ENCODE measurements at regions not wholly inside any gene's neighbourhood (a gene's known extent, or its start where the extent isn't known, plus 50 kb on each side); places are given as distances from the start of the nearest gene placed in this dataset.

DNA sequence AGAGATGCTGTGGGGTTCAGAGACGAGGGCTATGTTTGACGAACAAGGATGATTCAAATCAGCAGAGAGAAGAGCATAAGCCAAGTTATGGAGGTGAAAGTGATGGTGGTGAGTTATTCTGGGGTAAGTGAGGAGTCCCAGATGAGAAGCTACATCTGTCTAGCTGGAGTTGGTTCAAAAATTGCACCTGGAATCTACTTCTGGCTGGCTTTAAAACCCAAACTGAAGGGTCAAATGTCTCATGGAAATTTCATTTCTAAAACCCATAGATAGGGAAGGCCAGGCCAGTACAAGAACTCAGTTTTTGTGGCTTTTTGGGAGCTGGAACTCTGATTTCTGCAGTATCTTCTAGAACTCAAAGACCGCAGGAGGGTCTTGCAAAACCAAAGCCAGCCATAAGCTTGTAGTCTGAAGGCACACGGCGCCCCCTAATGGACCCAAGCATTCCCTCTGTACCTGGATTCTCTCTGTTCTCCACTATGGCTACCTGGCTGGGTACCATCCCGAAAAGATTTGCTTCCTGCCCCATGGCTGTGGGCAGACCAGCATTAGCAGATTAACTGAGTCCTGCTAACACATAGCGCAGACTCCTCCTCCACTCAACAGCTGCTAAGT is 229.1 kb upstream of the SLC14A2 start:
- in situ Hi-C loops (cut with MboI; ENCODE audit: low pct_ligation_motif_present in 1 of 4, low pct_unique_long_range_greater_than_20kb in 1 of 4, low sequenced_read_pairs in 3 of 4) (loop anchor here in 3 of 4 donors (25.0 kb wide), 2 partner anchors 1274 to 1774 kb away; no protein-coding TSS in a partner anchor), intact Hi-C loops (cut with DNase I; ENCODE audit: low total_unique reads) (no loop called here)
- Histone ChIP-seq H3K4me3 (no peak overlapping the region), H3K9me3 (no peaks in the 10 kb centered on the region), H3K27ac (no peak overlapping the region), H3K4me1 (peaks cover 0 to 3% (median 0%) of the 10 kb centered on the region in 4 donors), H3K36me3 (no peaks in the 10 kb centered on the region), H3K27me3 (no peaks in the 10 kb centered on the region)
- peak; percentile 24 for DNase-seq
- TF ChIP-seq POLR2AphosphoS5 (IDR thresholded peaks at IDR 0.05), result no peak
- TF ChIP-seq EP300 (IDR thresholded peaks at IDR 0.05; ENCODE audit: low read depth), result no peak
- no peak for TF ChIP-seq POLR2A (IDR thresholded peaks at IDR 0.05)
- TF ChIP-seq, protein P1, sequence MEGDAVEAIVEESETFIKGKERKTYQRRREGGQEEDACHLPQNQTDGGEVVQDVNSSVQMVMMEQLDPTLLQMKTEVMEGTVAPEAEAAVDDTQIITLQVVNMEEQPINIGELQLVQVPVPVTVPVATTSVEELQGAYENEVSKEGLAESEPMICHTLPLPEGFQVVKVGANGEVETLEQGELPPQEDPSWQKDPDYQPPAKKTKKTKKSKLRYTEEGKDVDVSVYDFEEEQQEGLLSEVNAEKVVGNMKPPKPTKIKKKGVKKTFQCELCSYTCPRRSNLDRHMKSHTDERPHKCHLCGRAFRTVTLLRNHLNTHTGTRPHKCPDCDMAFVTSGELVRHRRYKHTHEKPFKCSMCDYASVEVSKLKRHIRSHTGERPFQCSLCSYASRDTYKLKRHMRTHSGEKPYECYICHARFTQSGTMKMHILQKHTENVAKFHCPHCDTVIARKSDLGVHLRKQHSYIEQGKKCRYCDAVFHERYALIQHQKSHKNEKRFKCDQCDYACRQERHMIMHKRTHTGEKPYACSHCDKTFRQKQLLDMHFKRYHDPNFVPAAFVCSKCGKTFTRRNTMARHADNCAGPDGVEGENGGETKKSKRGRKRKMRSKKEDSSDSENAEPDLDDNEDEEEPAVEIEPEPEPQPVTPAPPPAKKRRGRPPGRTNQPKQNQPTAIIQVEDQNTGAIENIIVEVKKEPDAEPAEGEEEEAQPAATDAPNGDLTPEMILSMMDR (IDR thresholded peaks at IDR 0.05), result peak; percentile 15 to 36 (median 24)
- WGBS, 2 donors (ENCODE audit: low coverage in 1 of 2), result 68 to 84% methylated on average over 2 to 7 of the region's 7 CpGs

DNA sequence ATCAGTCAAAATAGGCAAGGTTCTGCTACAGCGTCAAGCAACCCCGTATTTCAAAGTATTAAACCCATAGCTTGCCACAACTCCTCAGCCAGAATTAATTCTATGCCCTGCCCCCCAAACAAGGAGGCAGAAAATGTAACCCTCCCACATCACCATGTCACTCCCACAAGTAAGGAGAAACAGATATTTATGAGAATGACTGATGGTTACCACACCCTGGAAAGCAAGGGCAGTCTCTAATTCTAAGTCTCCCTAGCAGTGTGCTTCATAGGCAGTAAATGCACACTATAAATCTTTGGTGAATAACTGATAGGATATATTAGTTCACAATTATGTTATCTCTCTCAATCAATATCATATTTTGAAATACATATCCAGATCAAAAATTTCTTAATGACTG is 228.0 kb upstream of the SLC14A2 start:
- TF ChIP-seq POLR2AphosphoS5 (IDR thresholded peaks at IDR 0.05), result no peak
- no peak for TF ChIP-seq POLR2A (IDR thresholded peaks at IDR 0.05)
- TF ChIP-seq, protein P1 (IDR thresholded peaks at IDR 0.05), result no peak
- TF ChIP-seq EP300 (IDR thresholded peaks at IDR 0.05; ENCODE audit: low read depth), result no peak
- WGBS, 2 donors (ENCODE audit: low coverage in 1 of 2), result 92 to 100% methylated on average over 1 to 2 of the region's 2 CpGs
- H3K4me3 ChIP-seq, result no peak overlapping the region
- H3K9me3 ChIP-seq, result no peaks in the 10 kb centered on the region
- intact Hi-C loops (cut with DNase I; ENCODE audit: low total_unique reads) (no loop called here), in situ Hi-C loops (cut with MboI; ENCODE audit: low pct_ligation_motif_present in 1 of 4, low pct_unique_long_range_greater_than_20kb in 1 of 4, low sequenced_read_pairs in 3 of 4) (loop anchor here in 3 of 4 donors (25.0 kb wide), 2 partner anchors 1275 to 1775 kb away; no protein-coding TSS in a partner anchor)
- H3K27ac ChIP-seq, result no peak overlapping the region
- H3K36me3 ChIP-seq, result no peaks in the 10 kb centered on the region
- H3K4me1 ChIP-seq, result peaks cover 0 to 3% (median 0%) of the 10 kb centered on the region in 4 donors
- no peak for DNase-seq
- no peaks in the 10 kb centered on the region for H3K27me3 ChIP-seq

DNA sequence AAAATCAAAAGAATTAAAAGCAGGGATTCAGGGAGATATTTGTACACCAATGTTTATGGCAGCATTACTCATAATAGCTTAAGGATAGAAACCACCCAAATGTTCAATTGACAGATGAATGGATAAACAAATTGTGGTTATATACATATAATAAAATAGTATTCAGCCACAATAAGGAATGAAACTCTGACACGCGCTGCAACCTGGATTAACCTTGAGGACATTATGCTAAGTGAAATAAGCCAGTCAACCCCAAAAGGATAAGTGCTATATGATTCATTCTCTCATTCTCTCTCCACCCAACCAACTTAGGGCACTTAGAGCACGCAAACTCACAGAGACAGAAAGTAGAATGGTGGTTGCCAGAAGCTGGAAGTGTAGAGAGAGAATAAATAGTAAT is 216.8 kb upstream of the SLC14A2 start:
- intact Hi-C loops (cut with DNase I; ENCODE audit: low total_unique reads) (loop anchor here (1.0 kb wide), 1 partner anchor 23 kb away; no protein-coding TSS in a partner anchor), in situ Hi-C loops (cut with MboI; ENCODE audit: low pct_ligation_motif_present in 1 of 4, low pct_unique_long_range_greater_than_20kb in 1 of 4, low sequenced_read_pairs in 3 of 4) (loop anchor here in 3 of 4 donors (25.0 kb wide), 2 partner anchors 1286 to 1786 kb away; no protein-coding TSS in a partner anchor)
- H3K27me3 ChIP-seq, result no peaks in the 10 kb centered on the region
- H3K4me3 ChIP-seq, result no peak overlapping the region
- no peak overlapping the region for H3K27ac ChIP-seq
- H3K9me3 ChIP-seq, result no peaks in the 10 kb centered on the region
- peaks cover 0 to 9% (median 0%) of the 10 kb centered on the region in 4 donors for H3K4me1 ChIP-seq
- DNase-seq, result no peak
- WGBS, 2 donors (ENCODE audit: low coverage in 1 of 2), result 43 to 68% methylated on average over 2 to 3 of the region's 3 CpGs
- TF ChIP-seq, protein P1 (IDR thresholded peaks at IDR 0.05), result no peak
- no peak for TF ChIP-seq POLR2AphosphoS5 (IDR thresholded peaks at IDR 0.05)
- H3K36me3 ChIP-seq, result no peaks in the 10 kb centered on the region

DNA sequence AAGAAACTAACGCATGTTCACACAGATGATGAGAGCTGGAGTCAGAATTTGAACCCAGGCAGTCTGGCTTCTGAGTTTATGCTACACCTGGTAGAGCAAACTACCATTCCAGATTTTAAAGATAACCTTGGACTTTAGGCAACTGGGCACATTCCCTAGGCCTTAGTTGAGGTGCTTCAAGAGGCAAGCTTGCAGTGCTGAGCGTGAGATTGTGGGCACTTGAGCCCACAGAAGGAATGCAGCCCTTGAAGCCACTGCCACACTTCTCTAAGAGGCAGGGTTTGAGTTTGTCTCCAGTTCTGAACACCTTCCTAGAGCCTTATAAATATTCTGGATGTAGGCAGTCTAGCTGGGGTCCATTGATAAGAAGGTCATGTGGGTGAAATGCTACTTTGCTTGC is 216.1 kb upstream of the SLC14A2 start:
- no peak for DNase-seq
- no peaks in the 10 kb centered on the region for H3K36me3 ChIP-seq
- in situ Hi-C loops (cut with MboI; ENCODE audit: low pct_ligation_motif_present in 1 of 4, low pct_unique_long_range_greater_than_20kb in 1 of 4, low sequenced_read_pairs in 3 of 4), result loop anchor here in 3 of 4 donors (25.0 kb wide), 2 partner anchors 1287 to 1787 kb away; no protein-coding TSS in a partner anchor
- 97 to 100% methylated on average over 1 to 2 of the region's 2 CpGs for WGBS, 2 donors (ENCODE audit: low coverage in 1 of 2)
- no peak overlapping the region for H3K4me3 ChIP-seq
- no peaks in the 10 kb centered on the region for H3K27me3 ChIP-seq
- H3K27ac ChIP-seq, result no peak overlapping the region
- TF ChIP-seq POLR2A (IDR thresholded peaks at IDR 0.05) (no peak), POLR2AphosphoS5 (IDR thresholded peaks at IDR 0.05) (no peak), EP300 (IDR thresholded peaks at IDR 0.05; ENCODE audit: low read depth) (no peak)
- TF ChIP-seq, protein P1 (IDR thresholded peaks at IDR 0.05), result no peak
- H3K9me3 ChIP-seq, result no peaks in the 10 kb centered on the region
- H3K4me1 ChIP-seq, result peaks cover 0 to 9% (median 0%) of the 10 kb centered on the region in 4 donors
- intact Hi-C loops (cut with DNase I; ENCODE audit: low total_unique reads), result no loop called here

Data from transverse colon (tissue), 4 donors.